Heart left ventricle (tissue), 13 donors: ENCODE measurements at regions not wholly inside any gene's neighbourhood (a gene's known extent, or its start where the extent isn't known, plus 50 kb on each side); places are given as distances from the start of the nearest gene placed in this dataset.

Source experiments
- POLR2A ChIP-seq, 2 donors: fragments of 450-650 bp; IDR thresholded peaks; one replicate each; pipeline ENCODE4 v1.6.1; 2017; ENCODE audit warnings: antibody characterized with exemption in 2 of 2, mild to moderate bottlenecking in 2 of 2, moderate library complexity in 2 of 2
- TF ChIP-seq, protein P1 (sequence below), 12 donors: fragments of 200-600 bp; sonication (generic) in 4 of 12; IDR thresholded peaks; one replicate each; pipeline versions ENCODE4 v1.5.0 to v1.8.0; 2018 to 2022; ENCODE audit warnings: antibody characterized with exemption in 12 of 12, mild to moderate bottlenecking in 5 of 12
- donor health status: ischemic (EF 13 %, LVEDD 7.1; RV severe dilation, severe dysfunction).
- donor health status: DM: no; HTN: yes; CAD: no.
- donor health status: DM: no; HTN: no; CAD: no.
- donor health status: ischemic (EF 25% LVEDD 6.9; RV normal size, moderate dysfunction).
- donor health status: ischemic (EF 25% LVEDD 5.7; RV mildly dilated, moderate dysfunction).
- donor health status: ischemic (EF 35%, LVEDD 5.7; RV mildly dilated, moderate dysfunction).
- donor health status: nonischemic (EF 11% LVEDD 7.7; RV severe dilation, severe dysfunction).
- donor health status: DM: yes; HTN: yes; CAD: no.
- donor health status: PGD.
- donor health status: ischemic (EF 29% LVEDD 5.4; RV normal size, mild dysfunction).
- donor health status: nonischemic (EF 23%, LVEDD 6.1; RV moderate dilation, normal function).

DNA sequence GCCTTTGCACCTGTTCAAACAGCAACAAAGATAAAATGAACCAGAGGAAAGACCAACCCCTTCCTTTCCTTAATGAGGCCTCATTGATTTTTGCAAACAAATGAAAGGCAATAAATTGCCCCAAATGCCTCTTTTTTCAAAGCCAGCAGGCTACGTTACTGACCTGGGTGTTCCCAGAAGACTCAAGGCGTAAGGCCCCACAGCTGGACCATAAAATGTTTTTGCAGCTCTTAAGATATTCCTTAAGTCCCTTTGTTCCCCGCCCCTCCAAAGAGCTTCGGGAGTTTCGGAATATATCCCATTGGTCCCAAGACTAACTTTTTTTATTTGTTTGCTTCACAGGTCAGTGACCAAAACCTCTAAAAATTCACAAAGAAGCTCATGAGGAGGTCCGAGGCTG lies 462.9 kb upstream of the PRICKLE1 start:
- TF ChIP-seq, protein P1, sequence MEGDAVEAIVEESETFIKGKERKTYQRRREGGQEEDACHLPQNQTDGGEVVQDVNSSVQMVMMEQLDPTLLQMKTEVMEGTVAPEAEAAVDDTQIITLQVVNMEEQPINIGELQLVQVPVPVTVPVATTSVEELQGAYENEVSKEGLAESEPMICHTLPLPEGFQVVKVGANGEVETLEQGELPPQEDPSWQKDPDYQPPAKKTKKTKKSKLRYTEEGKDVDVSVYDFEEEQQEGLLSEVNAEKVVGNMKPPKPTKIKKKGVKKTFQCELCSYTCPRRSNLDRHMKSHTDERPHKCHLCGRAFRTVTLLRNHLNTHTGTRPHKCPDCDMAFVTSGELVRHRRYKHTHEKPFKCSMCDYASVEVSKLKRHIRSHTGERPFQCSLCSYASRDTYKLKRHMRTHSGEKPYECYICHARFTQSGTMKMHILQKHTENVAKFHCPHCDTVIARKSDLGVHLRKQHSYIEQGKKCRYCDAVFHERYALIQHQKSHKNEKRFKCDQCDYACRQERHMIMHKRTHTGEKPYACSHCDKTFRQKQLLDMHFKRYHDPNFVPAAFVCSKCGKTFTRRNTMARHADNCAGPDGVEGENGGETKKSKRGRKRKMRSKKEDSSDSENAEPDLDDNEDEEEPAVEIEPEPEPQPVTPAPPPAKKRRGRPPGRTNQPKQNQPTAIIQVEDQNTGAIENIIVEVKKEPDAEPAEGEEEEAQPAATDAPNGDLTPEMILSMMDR (IDR thresholded peaks at IDR 0.05) = no peak
- TF ChIP-seq POLR2A (IDR thresholded peaks at IDR 0.05) = no peak
